ENCODE measurements at regions not wholly inside any gene's neighbourhood (a gene's known extent, or its start where the extent isn't known, plus 50 kb on each side); places are given as distances from the start of the nearest gene placed in this dataset.
"Not testable (repeated sequence)": the region's sequence is repeated elsewhere in the genome, so short reads cannot be mapped to it uniquely, and the experiment has no call there.

- no peak for DNase-seq
These were observed 98.9 kb upstream of the IPO9 start for GRCh38 chr1:201729973-201730608.

DNA sequence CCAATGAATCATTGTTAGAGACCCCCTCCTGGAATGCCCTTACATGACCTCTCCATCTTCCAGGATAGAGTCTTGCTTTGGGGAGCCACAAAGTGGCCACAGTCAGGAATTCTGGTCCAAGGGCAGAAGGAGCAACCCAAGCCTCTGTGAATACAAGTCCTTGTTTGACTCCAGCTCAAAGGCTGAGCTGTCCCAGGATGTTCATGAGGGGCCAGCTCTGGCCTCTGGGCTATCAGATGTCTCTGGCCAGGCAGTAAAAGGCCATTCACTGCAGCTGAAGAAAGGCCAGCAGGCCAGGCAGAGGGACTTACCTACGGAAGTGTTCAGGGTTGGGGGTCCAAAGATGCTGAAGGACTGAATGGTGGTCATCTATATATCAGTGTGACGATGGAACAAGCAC is 98.3 kb upstream of the IPO9 start:
- DNase-seq, result no peak

GRCh38 chr1:201731142-201731541 is 97.8 kb upstream of the IPO9 start:
- no peak for DNase-seq

DNA sequence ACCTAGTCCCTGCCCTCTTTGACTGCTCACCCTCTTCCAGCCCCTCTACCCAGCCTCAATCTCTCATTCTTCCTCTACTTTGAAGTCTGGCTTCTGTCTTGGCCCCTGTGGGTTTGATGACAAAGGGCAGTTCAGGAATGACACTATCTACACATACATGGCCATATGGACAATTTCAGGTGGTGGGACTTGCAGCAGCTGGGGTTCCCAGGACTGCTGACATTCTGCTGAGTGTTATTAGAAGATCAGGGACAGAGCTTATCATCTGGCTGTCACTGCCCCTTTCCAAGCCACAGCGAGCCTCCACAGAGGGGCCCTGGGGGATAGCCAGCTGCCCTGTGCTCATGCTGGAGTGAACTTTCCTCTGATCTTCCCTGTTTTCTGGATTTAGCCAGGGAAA is 97.4 kb upstream of the IPO9 start:
- no peak for DNase-seq

- peak; percentile 21 for DNase-seq
These were observed 96.6 kb upstream of the IPO9 start for GRCh38 chr1:201732351-201732750.

- DNase-seq, result not testable (repeated sequence)
These were observed 94.7 kb upstream of the IPO9 start for GRCh38 chr1:201734221-201734620.

- no peak for DNase-seq
These were observed 94.2 kb upstream of the IPO9 start for GRCh38 chr1:201734786-201735185.

- DNase-seq, result no peak
These were observed 92.1 kb upstream of the IPO9 start for GRCh38 chr1:201736707-201737320.

- no peak for DNase-seq
These were observed 91.5 kb upstream of the IPO9 start for GRCh38 chr1:201737352-201738060.

DNA sequence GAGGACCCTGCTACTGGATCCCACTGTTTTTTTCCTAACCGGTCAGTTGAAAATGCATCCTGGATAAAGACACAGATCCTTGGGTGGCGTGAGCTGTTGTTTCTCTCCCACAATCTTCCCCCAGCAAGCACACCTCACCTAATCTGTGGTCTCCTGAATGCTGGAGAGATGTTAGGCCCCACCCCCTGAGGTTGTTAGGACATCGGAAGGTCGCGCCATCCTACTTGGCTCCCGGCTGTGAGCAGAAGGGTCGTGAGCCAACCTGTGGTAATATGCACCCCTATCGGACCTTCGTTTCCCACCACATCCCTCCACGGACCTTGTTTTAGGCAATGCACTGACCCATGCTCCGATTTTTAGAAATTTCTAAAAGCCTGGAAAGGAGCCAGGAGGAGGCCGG is 89.9 kb upstream of the IPO9 start:
- DNase-seq, result no peak

GRCh38 chr1:201739492-201740085 is 89.4 kb upstream of the IPO9 start:
- peak; percentile 47 for DNase-seq

- no peak for DNase-seq
These were observed 88.8 kb upstream of the IPO9 start for GRCh38 chr1:201740086-201740541.

DNA sequence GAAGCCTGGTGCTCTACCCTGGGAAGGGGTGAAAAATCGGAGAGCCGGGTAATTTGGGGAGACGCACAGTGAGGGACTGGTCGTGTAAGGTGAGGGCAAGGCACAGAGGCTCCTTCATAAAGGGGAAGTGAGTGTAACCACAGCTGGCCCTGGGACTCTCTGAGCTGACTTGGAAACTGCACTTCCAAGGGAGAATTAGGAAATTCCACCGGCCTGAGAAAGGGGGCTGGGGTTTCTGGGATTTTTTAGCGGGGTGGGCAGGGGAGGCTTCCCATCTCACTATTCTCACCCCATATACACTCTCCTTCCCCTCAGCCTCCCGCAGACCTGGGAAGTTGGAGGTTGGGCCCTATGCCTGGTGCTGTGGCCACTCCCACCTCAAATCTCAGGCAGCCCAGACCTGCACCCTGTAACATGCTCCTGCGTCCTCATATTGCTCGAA is 88.3 kb upstream of the IPO9 start:
- DNase-seq, result no peak

GRCh38 chr1:201741763-201742342 is 87.1 kb upstream of the IPO9 start:
- peak; percentile 39 for DNase-seq

DNA sequence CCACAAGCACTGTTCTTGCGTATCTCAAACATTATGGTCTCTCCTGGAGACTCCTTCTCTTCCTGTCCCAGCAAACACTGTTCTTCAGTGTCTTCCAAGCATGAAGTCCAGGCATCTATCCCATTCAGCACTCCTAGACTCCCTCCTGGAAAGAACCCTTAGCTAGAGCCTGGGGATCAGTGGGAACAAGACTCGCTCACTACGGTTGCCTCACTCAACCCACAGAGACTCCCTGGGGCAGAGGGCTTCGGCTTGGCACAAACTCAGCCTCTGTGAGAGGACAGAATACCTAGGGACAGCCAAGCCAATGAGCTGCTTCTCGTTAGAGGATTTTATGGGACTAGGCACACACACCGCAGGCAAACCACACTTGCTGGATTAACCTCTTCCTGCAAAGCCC is 86.5 kb upstream of the IPO9 start:
- no peak for DNase-seq

DNA sequence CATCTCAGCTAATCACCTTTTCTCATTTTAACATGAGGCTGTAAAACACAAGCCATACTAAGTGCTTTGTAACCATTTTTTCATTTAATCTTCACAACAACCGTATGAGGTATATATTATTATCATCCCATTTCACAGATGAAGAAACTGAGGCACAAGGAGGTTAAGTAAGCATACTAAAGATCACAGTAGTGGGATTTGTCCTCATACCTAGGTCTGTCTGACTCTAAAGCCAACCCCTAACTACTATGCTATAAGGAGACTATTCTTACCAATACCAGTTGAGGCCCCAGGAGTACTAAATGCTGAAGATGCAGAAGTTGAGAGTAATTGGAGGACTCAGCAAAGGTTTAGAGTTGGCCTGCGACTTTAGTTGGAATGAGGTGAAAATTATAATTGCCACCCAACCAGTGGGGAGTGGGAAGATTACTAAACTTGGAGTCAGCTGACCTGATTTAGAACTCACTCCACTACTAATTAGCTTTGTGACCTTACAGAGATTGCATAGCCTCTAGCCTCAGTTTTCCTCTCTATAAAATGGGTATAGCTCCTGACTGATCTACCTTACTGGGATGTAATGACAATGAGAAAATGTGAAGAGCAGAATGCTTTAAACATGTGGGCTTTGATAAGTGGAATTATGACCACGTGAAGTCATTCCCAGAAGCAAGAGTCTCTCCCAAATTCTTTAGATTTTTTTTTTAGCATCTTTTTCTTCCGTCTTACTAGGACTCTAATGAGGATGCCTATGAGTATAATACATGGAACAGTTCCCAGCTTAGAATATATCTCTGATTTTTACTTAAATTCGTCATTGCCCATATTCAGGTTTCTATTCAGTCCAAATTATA is 85.8 kb upstream of the IPO9 start:
- no peak for DNase-seq

DNA sequence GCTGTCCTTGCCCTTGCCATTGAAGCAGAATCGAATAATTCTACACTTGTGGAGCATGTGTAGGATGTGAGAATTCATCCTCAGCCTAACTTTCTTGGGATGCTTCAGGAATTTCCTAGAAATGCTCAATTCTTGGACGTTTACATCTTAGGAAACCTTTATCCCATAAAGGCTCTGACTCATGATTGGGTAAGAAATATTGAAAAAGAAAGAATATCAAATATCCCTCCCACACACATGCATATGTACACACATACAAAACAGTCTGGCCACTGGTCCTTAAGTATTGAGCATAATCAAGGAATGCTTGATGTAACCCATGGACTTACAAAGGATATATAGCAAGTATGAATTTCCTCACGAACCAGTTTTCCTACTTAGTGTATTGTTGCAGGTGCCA is 83.9 kb upstream of the IPO9 start:
- DNase-seq, result no peak

DNA sequence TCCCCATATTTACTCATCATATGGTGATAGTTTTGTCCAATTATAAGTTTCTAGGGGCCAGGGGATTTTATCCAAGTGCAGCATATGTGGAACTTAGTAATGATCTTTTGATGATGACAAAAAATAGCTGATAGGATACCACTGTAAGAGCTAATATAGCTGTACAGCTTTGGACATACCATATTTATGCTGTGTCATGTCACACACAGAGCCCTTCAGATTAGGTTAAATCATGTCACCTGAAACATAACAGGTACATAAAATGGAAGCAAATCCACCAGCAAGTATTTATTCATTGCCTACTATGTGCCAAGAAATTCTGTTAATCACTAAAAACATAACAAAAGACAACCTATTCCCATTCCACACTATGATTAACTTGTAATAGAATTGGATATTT is 82.8 kb upstream of the IPO9 start:
- no peak for DNase-seq

- DNase-seq, result no peak
These were observed 81.7 kb upstream of the IPO9 start for GRCh38 chr1:201747261-201747660.

GRCh38 chr1:201748335-201748734 is 80.6 kb upstream of the IPO9 start:
- no peak for DNase-seq

- DNase-seq, result no peak
These were observed 79.8 kb upstream of the IPO9 start for GRCh38 chr1:201749059-201749690.

DNA sequence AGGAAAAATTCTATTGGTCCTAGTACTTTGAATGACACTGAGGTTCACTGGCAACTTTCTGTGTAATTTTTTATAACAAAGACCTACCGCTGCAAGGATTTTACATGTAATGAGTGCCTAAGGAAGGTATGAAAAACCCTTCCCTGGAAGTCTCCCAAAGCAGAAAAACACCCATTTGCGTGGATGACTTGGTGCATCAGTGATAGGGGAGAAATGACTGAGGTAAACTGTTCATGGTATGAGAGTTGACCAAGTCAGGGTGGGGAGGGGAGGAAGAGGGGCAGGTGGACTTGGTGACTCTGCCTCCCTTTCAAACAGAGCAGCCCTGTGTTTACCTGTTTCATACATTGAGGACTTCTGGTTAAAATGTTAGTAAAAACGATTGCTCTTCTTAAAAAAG is 78.8 kb upstream of the IPO9 start:
- no peak for DNase-seq
